Keratinocyte (primary cell): ENCODE measurements at regions not wholly inside any gene's neighbourhood (a gene's known extent, or its start where the extent isn't known, plus 50 kb on each side); places are given as distances from the start of the nearest gene placed in this dataset.

Experiments
- DNase-seq: peaks from one replicate; pipeline ENCODE4 v3.0.0-alpha.2; 2011; ENCODE audit warnings: low read depth, missing footprints, low spot score
- FAIRE-seq: peaks from 2 replicates; lab custom pipeline; 2011; peaks lifted over from hg19 to GRCh38; lab: Jason Lieb, UNC
- H2AFZ ChIP-seq: 2 replicates; pipeline ENCODE4 v1.6.0; 2012; ENCODE audit warnings: low read length, control low read depth, inconsistent platforms; ENCODE audit not compliant: control insufficient read depth
- H3K27ac ChIP-seq: 2 replicates; pipeline ENCODE4 v1.5.1; 2011; ENCODE audit warnings: low read length; ENCODE audit not compliant: control insufficient read depth, insufficient read depth
- H3K27me3 ChIP-seq: 3 replicates; pipeline ENCODE4 v1.6.0; 2011; ENCODE audit warnings: low read length; ENCODE audit not compliant: control insufficient read depth, insufficient read depth; ENCODE audit errors: extremely low read depth
- H3K36me3 ChIP-seq, 2 experiments: 2 replicates in 1 of 2; 3 replicates in 1 of 2; pipeline ENCODE4 v1.5.1; 2011; ENCODE audit warnings: low read length in 2 of 2, mild to moderate bottlenecking in 1 of 2; ENCODE audit not compliant: control insufficient read depth in 2 of 2, insufficient read depth in 2 of 2; ENCODE audit errors: extremely low read depth in 1 of 2
- H3K4me1 ChIP-seq: 3 replicates; pipeline ENCODE4 v1.5.1; 2011; ENCODE audit warnings: low read length; ENCODE audit not compliant: control insufficient read depth, insufficient read depth; ENCODE audit errors: extremely low read depth
- H3K4me2 ChIP-seq: 3 replicates; pipeline ENCODE4 v1.6.0; 2011; ENCODE audit warnings: low read depth, low read length; ENCODE audit not compliant: control insufficient read depth, insufficient read depth; ENCODE audit errors: extremely low read depth
- H3K4me3 ChIP-seq, 3 experiments: fragments of 200-600 bp in 1 of 3; sonication (generic) in 1 of 3; 2 replicates in 2 of 3; 3 replicates in 1 of 3; pipeline ENCODE4 v1.5.1; 2011 to 2016; ENCODE audit warnings: low read length in 3 of 3, mild to moderate bottlenecking in 3 of 3, control low read depth in 2 of 3, inconsistent platforms in 1 of 3, low read depth in 1 of 3, mixed read lengths in 1 of 3, mixed run types in 1 of 3, moderate library complexity in 1 of 3; ENCODE audit not compliant: control insufficient read depth in 2 of 3, insufficient read depth in 2 of 3; ENCODE audit errors: extremely low read depth in 1 of 3
- H3K79me2 ChIP-seq: 2 replicates; pipeline ENCODE4 v1.6.0; 2012; ENCODE audit warnings: low read length; ENCODE audit not compliant: control insufficient read depth, insufficient read depth
- H3K9ac ChIP-seq: 3 replicates; pipeline ENCODE4 v1.6.0; 2011; ENCODE audit warnings: low read length; ENCODE audit not compliant: control insufficient read depth, insufficient read depth; ENCODE audit errors: extremely low read depth
- H3K9me1 ChIP-seq: 3 replicates; pipeline ENCODE4 v1.6.0; 2011; ENCODE audit warnings: low read length; ENCODE audit not compliant: control insufficient read depth, insufficient read depth; ENCODE audit errors: extremely low read depth
- H3K9me3 ChIP-seq: 2 replicates; pipeline ENCODE4 v1.5.1; 2012; ENCODE audit warnings: low read depth, low read length; ENCODE audit not compliant: control insufficient read depth
- H4K20me1 ChIP-seq: 3 replicates; pipeline ENCODE4 v1.6.0; 2011; ENCODE audit warnings: low read length; ENCODE audit not compliant: control insufficient read depth, insufficient read depth; ENCODE audit errors: extremely low read depth
- EZH2 ChIP-seq: IDR thresholded peaks from one replicate; pipeline ENCODE4 v1.6.1; 2012; ENCODE audit warnings: inconsistent platforms, mild to moderate bottlenecking, low read length, moderate library complexity
- dilution Hi-C: fragments of 300-500 bp; cut with MboI; formaldehyde crosslinking; loops from one replicate; pipeline ENCODE4 v1.7.0; 2020; ENCODE audit warnings: low sequenced_read_pairs; ENCODE audit not compliant: extremely low pct_ligation_motif_present
- TF ChIP-seq, protein P1 (sequence below), 3 experiments: IDR thresholded peaks in 1 of 3; conservative IDR thresholded peaks in 1 of 3; optimal IDR thresholded peaks in 1 of 3; 2 replicates in 2 of 3; 3 replicates in 1 of 3; pipeline versions ENCODE3 to v1.5.1; 2011; ENCODE audit warnings: low read length in 3 of 3, mild to moderate bottlenecking in 3 of 3, moderate library complexity in 2 of 3, control low read depth in 1 of 3, inconsistent platforms in 1 of 3; ENCODE audit not compliant: insufficient read depth in 2 of 3; ENCODE audit errors: extremely low read depth in 1 of 3

DNA sequence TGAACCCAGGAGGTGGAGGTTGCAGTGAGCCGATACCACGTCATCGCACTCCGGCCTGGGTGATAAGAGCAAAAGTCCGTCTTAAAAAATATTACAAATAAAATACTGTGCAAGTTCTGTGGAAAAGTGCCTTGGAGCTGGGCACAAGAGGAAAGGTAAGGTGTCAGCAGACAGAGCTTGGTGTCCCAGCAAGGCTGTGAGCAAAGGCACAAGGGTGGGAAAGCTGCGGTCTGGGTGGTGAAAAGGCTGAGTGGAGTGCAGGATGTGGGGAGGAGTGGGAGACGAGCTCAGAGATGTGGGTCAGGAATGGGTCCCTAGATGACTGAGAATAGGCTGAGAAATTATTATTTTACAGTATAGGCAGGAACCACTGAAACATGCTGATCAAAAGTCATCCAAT, 150.6 kb downstream of the RHOU start:
- H3K4me1 ChIP-seq = no peaks in the 10 kb centered on the region

DNA sequence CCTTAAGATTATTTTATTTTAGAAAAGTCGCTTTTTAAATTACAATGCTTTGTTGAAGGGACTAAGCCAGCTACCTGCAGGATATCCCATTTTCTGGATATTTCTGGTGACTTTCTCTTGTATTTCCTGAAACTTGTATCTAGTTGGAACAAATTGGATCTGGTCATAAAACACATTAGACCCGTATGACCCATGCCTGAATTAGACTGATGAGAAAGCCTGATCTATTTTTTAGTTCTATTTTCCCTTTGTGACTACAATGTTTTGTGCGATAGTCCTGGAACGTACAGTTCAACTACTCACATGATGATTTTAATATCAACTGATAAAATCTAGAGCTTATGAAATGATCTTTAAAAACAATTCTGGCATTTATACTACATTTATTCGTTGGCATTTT, 151.8 kb downstream of the RHOU start:
- TF ChIP-seq, protein P1, sequence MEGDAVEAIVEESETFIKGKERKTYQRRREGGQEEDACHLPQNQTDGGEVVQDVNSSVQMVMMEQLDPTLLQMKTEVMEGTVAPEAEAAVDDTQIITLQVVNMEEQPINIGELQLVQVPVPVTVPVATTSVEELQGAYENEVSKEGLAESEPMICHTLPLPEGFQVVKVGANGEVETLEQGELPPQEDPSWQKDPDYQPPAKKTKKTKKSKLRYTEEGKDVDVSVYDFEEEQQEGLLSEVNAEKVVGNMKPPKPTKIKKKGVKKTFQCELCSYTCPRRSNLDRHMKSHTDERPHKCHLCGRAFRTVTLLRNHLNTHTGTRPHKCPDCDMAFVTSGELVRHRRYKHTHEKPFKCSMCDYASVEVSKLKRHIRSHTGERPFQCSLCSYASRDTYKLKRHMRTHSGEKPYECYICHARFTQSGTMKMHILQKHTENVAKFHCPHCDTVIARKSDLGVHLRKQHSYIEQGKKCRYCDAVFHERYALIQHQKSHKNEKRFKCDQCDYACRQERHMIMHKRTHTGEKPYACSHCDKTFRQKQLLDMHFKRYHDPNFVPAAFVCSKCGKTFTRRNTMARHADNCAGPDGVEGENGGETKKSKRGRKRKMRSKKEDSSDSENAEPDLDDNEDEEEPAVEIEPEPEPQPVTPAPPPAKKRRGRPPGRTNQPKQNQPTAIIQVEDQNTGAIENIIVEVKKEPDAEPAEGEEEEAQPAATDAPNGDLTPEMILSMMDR (optimal IDR thresholded peaks at IDR 0.05 in 1 of 3, IDR thresholded peaks at IDR 0.05 in 1 of 3, conservative IDR thresholded peaks at IDR 0.05 in 1 of 3; ENCODE audit: extremely low read depth in 1 of 3, insufficient read depth in 2 of 3, low read length in 3 of 3) = no peak
- no peak for TF ChIP-seq EZH2
- dilution Hi-C loops = no loop called here
- FAIRE-seq (no peak), DNase-seq (no peak)
- Histone ChIP-seq H3K27me3 (peaks cover 12% of the 10 kb centered on the region), H4K20me1 (no peaks in the 10 kb centered on the region), H3K27ac (no peak overlapping the region), H3K4me1 (no peaks in the 10 kb centered on the region), H3K79me2 (no peaks in the 10 kb centered on the region), H3K4me2 (no peak overlapping the region), H3K9me1 (no peaks in the 10 kb centered on the region), H3K9me3 (peaks cover 2% of the 10 kb centered on the region), H3K9ac (no peak overlapping the region), H2AFZ (no peak overlapping the region), H3K4me3 (no peak overlapping the region), H3K36me3 (no peaks in the 10 kb centered on the region)

More for the DNA sequence above, 150.6 kb downstream of the RHOU start:
- H3K27me3 ChIP-seq = peaks cover 12% of the 10 kb centered on the region
- H3K4me2 ChIP-seq = no peak overlapping the region
- peaks cover 2% of the 10 kb centered on the region for H3K9me3 ChIP-seq
- no peaks in the 10 kb centered on the region for H3K79me2 ChIP-seq
- no peak overlapping the region for H3K9ac ChIP-seq
- DNase-seq (no peak), FAIRE-seq (no peak)
- H3K36me3 ChIP-seq = no peaks in the 10 kb centered on the region
- no peaks in the 10 kb centered on the region for H4K20me1 ChIP-seq
- H3K27ac ChIP-seq = no peak overlapping the region
- TF ChIP-seq, protein P1 (optimal IDR thresholded peaks at IDR 0.05 in 1 of 3, IDR thresholded peaks at IDR 0.05 in 1 of 3, conservative IDR thresholded peaks at IDR 0.05 in 1 of 3; ENCODE audit: extremely low read depth in 1 of 3, insufficient read depth in 2 of 3, low read length in 3 of 3) = no peak
- TF ChIP-seq EZH2 = no peak
- H3K4me3 ChIP-seq = no peak overlapping the region
- no peaks in the 10 kb centered on the region for H3K9me1 ChIP-seq
- H2AFZ ChIP-seq = no peak overlapping the region
- dilution Hi-C loops = no loop called here
